ENCODE measurements at regions not wholly inside any gene's neighbourhood (a gene's known extent, or its start where the extent isn't known, plus 50 kb on each side); places are given as distances from the start of the nearest gene placed in this dataset.

DNA sequence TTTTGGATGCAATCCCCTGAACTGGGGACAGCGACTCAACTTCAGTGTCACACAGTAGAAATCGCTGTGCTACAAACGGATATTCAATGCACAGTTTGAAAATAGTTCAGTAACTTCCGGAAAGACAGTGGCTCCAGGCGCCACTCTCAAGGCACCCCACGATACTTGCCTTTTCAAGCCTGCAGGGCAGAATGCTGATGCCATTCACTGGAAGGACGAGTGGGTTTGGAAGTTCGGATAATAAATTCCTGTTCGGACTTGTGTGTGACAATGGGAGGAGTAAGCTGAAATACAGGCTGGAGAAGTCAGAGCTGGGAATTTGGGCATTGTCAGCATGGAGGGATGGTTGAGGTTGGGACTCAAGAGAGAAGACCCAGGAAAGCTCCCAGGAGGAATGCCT, 64.3 kb upstream of the HELT start:
- TF ChIP-seq, protein P1, sequence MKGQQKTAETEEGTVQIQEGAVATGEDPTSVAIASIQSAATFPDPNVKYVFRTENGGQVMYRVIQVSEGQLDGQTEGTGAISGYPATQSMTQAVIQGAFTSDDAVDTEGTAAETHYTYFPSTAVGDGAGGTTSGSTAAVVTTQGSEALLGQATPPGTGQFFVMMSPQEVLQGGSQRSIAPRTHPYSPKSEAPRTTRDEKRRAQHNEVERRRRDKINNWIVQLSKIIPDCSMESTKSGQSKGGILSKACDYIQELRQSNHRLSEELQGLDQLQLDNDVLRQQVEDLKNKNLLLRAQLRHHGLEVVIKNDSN (CRISPR knock-in tag; IDR thresholded peaks at IDR 0.05): no peak
- TF ChIP-seq CTCF (IDR thresholded peaks at IDR 0.05): no peak
- TF ChIP-seq, protein P2, sequence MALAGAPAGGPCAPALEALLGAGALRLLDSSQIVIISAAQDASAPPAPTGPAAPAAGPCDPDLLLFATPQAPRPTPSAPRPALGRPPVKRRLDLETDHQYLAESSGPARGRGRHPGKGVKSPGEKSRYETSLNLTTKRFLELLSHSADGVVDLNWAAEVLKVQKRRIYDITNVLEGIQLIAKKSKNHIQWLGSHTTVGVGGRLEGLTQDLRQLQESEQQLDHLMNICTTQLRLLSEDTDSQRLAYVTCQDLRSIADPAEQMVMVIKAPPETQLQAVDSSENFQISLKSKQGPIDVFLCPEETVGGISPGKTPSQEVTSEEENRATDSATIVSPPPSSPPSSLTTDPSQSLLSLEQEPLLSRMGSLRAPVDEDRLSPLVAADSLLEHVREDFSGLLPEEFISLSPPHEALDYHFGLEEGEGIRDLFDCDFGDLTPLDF (CRISPR knock-in tag; IDR thresholded peaks at IDR 0.05): no peak
